HG02610 (cell line): ENCODE measurements at regions not wholly inside any gene's neighbourhood (a gene's known extent, or its start where the extent isn't known, plus 50 kb on each side); places are given as distances from the start of the nearest gene placed in this dataset.

Experiments
- ATAC-seq: cut with Tn5 transposase; IDR thresholded peaks from one replicate; pipeline ENCODE4 v1.9.1; 2021; ENCODE audit warnings: mild to moderate bottlenecking, moderate library complexity; ENCODE audit not compliant: unreplicated experiment

- no peak for ATAC-seq
Measured at GRCh38 chr9:16193066-16193465, 640.2 kb downstream of the CCDC171 start.

- ATAC-seq, result no peak
Measured at GRCh38 chr9:16196206-16196605, 643.4 kb downstream of the CCDC171 start.

GRCh38 chr9:16197578-16198370 is 644.9 kb downstream of the CCDC171 start:
- no peak for ATAC-seq

GRCh38 chr9:16198996-16199395 is 646.2 kb downstream of the CCDC171 start:
- no peak for ATAC-seq

- ATAC-seq, result no peak
Measured at GRCh38 chr9:16202221-16202620, 649.4 kb downstream of the CCDC171 start.

GRCh38 chr9:16202914-16203728 is 650.3 kb downstream of the CCDC171 start:
- ATAC-seq, result no peak

- ATAC-seq, result no peak
Measured at GRCh38 chr9:16203729-16204573, 651.1 kb downstream of the CCDC171 start.

GRCh38 chr9:16205455-16205854 is 652.6 kb downstream of the CCDC171 start:
- ATAC-seq, result no peak

- no peak for ATAC-seq
Measured at GRCh38 chr9:16206518-16206917, 653.7 kb downstream of the CCDC171 start.

- ATAC-seq, result no peak
Measured at GRCh38 chr9:16207161-16207560, 654.3 kb downstream of the CCDC171 start.

GRCh38 chr9:16210440-16210839 is 657.6 kb downstream of the CCDC171 start:
- no peak for ATAC-seq

GRCh38 chr9:16211946-16212345 is 658.5 kb downstream of the BNC2 start:
- ATAC-seq, result no peak

- no peak for ATAC-seq
Measured at GRCh38 chr9:16213781-16214515, 656.5 kb downstream of the BNC2 start.

- ATAC-seq, result no peak
Measured at GRCh38 chr9:16214677-16215352, 655.7 kb downstream of the BNC2 start.

GRCh38 chr9:16215353-16215680 is 655.2 kb downstream of the BNC2 start:
- ATAC-seq, result no peak

GRCh38 chr9:16217943-16218701 is 652.3 kb downstream of the BNC2 start:
- no peak for ATAC-seq

GRCh38 chr9:16221366-16221765 is 649.1 kb downstream of the BNC2 start:
- peak; percentile 44 for ATAC-seq

GRCh38 chr9:16221822-16222547 is 648.5 kb downstream of the BNC2 start:
- ATAC-seq, result peak; percentile 86
